Natural killer cell (primary cell): ENCODE measurements at regions not wholly inside any gene's neighbourhood (a gene's known extent, or its start where the extent isn't known, plus 50 kb on each side); places are given as distances from the start of the nearest gene placed in this dataset.

Experiments
- ATAC-seq, 3 donors: fragments of 150-1000 bp in 2 of 3; fragments of 200-7000 bp in 1 of 3; cut with Tn5 transposase; 1 replicate in 1 of 3; 2 replicates in 2 of 3; pipeline ENCODE4 v1.10.0; 2021; ENCODE audit warnings: mild to moderate bottlenecking in 2 of 3, moderate library complexity in 2 of 3
- DNase-seq, 2 donors: peaks; one replicate each; pipeline versions ENCODE4 v3.0.0 to v3.0.0-alpha.2; 2013 to 2021; ENCODE audit warnings: mixed read lengths in 1 of 2
- H3K27ac ChIP-seq: one replicate; pipeline ENCODE4 v1.5.1; 2013; ENCODE audit warnings: mild to moderate bottlenecking, low read length
- H3K27me3 ChIP-seq: one replicate; pipeline ENCODE4 v1.6.1; 2013; ENCODE audit warnings: low read length; ENCODE audit not compliant: control insufficient read depth, insufficient read depth
- H3K36me3 ChIP-seq: one replicate; pipeline ENCODE4 v1.6.1; 2013; ENCODE audit warnings: low read length; ENCODE audit not compliant: control insufficient read depth, insufficient read depth
- H3K4me1 ChIP-seq: one replicate; pipeline ENCODE4 v1.6.1; 2013; ENCODE audit warnings: low read length; ENCODE audit not compliant: control insufficient read depth, insufficient read depth
- H3K4me3 ChIP-seq: one replicate; pipeline ENCODE4 v1.5.1; 2013; ENCODE audit warnings: low read length
- H3K9me3 ChIP-seq: one replicate; pipeline ENCODE4 v1.6.1; 2013; ENCODE audit warnings: low read length; ENCODE audit not compliant: control insufficient read depth, insufficient read depth
- H3K27ac Mint-ChIP-seq, 2 donors: one replicate each; pipeline ENCODE4 v1.8.0; 2022; ENCODE audit warnings: mild to moderate bottlenecking in 2 of 2, mixed read lengths in 2 of 2, moderate library complexity in 1 of 2
- H3K27me3 Mint-ChIP-seq, 2 donors: one replicate each; pipeline ENCODE4 v1.8.0; 2022; ENCODE audit warnings: low read depth in 2 of 2, mixed read lengths in 2 of 2
- H3K36me3 Mint-ChIP-seq: one replicate; pipeline ENCODE4 v1.8.0; 2022; ENCODE audit warnings: mixed read lengths
- H3K4me1 Mint-ChIP-seq, 2 donors: one replicate each; pipeline ENCODE4 v1.8.0; 2022; ENCODE audit warnings: mixed read lengths in 2 of 2
- H3K4me3 Mint-ChIP-seq: one replicate; pipeline ENCODE4 v1.8.0; 2022; ENCODE audit warnings: mild to moderate bottlenecking, moderate library complexity, mixed read lengths
- H3K9me3 Mint-ChIP-seq, 2 donors: one replicate each; pipeline ENCODE4 v1.8.0; 2022; ENCODE audit warnings: mixed read lengths in 2 of 2
- WGBS: methylation state at CpG from one replicate; pipeline ENCODE4 v1.1.7; 2013; ENCODE audit warnings: missing lambda C conversion rate; ENCODE audit not compliant: insufficient coverage; 5-methylcytosine and 5-hydroxymethylcytosine counted together
- intact Hi-C: fragments of 100-400 bp; cut with micrococcal nuclease; formaldehyde crosslinking; loops from one replicate; pipeline ENCODE4 v1.14.2; 2022
- TF ChIP-seq, protein P1 (sequence below): fragments of 200-600 bp; IDR thresholded peaks from one replicate; pipeline ENCODE4 v1.8.0; 2022; ENCODE audit warnings: antibody characterized with exemption

DNA sequence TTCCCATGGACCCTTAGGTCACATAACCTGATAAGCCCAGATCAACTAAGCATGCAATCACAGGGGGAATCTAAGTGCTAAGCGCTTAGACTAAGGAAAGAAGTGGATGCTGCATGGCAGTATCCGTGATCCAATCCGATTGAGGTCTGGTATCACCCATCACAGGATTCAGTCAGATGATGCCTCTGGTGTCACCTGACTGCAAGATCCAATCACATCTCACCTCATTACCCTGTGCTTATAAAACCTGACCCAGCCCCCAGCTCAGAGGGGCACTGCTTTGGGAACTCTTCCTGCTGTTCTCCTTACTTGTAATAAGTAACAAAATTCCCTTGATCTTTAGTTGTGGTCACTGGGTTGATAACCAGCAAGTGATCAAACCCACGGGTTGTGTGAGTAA lies 84.7 kb upstream of the TMEM168 start:
- intact Hi-C loops = no loop called here
- no peak for DNase-seq
- Mint-ChIP-seq H3K36me3 (no peaks in the 10 kb centered on the region), H3K4me3 (no peak overlapping the region), H3K9me3 (no peaks in the 10 kb centered on the region), H3K27me3 (no peaks in the 10 kb centered on the region), H3K27ac (peak overlapping the region in 1 of 2 donors; percentile 8), H3K4me1 (peaks cover 14 to 29% of the 10 kb centered on the region in 2 donors)
- Histone ChIP-seq H3K4me1 (no peaks in the 10 kb centered on the region), H3K27ac (no peak overlapping the region), H3K27me3 (no peaks in the 10 kb centered on the region), H3K9me3 (no peaks in the 10 kb centered on the region), H3K36me3 (no peaks in the 10 kb centered on the region), H3K4me3 (no peak overlapping the region)
- 93% methylated on average over 4 of the region's 4 CpGs for WGBS
- TF ChIP-seq, protein P1, sequence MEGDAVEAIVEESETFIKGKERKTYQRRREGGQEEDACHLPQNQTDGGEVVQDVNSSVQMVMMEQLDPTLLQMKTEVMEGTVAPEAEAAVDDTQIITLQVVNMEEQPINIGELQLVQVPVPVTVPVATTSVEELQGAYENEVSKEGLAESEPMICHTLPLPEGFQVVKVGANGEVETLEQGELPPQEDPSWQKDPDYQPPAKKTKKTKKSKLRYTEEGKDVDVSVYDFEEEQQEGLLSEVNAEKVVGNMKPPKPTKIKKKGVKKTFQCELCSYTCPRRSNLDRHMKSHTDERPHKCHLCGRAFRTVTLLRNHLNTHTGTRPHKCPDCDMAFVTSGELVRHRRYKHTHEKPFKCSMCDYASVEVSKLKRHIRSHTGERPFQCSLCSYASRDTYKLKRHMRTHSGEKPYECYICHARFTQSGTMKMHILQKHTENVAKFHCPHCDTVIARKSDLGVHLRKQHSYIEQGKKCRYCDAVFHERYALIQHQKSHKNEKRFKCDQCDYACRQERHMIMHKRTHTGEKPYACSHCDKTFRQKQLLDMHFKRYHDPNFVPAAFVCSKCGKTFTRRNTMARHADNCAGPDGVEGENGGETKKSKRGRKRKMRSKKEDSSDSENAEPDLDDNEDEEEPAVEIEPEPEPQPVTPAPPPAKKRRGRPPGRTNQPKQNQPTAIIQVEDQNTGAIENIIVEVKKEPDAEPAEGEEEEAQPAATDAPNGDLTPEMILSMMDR = no peak
- no peak for ATAC-seq

DNA sequence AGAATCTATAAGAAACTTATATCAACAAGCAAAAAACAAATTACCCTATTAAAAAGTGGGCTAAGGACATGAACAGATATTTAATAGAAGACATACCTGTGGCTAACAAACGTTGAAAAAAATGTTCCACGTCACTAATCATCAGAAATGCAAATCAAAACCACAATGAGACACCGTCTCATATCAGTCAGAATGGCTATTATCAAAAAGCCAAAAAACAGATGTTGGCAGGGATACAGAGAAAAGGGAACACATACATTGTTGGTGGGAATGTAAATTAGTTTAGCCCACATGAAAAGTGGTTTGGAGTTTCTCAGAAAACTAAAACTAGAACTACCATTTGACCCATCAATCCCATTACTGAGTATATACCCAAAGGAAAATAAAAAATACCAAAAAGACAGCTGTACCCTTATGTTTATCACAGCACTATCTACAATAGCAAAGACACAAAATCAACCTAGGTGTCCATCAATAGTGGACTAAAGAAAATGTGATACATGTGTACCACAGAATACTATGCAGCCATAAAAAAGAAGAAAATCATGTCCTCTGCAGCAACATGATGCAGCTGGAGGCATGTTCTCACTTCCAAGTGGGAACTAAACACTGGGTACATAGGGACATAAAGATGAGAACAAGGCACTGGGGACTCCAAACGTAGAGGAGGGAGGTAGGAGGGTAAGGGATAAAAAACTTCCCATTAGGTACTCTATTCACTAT lies 83.8 kb upstream of the TMEM168 start:
- no peaks in the 10 kb centered on the region for H3K4me1 ChIP-seq
- H3K4me3 ChIP-seq = no peak overlapping the region
- Mint-ChIP-seq H3K27ac (no peak overlapping the region), H3K36me3 (no peaks in the 10 kb centered on the region), H3K4me1 (peaks cover 21 to 38% of the 10 kb centered on the region in 2 donors), H3K27me3 (no peaks in the 10 kb centered on the region), H3K9me3 (no peaks in the 10 kb centered on the region), H3K4me3 (no peak overlapping the region)
- ATAC-seq = no peak
- no peaks in the 10 kb centered on the region for H3K36me3 ChIP-seq
- H3K27me3 ChIP-seq = no peaks in the 10 kb centered on the region
- no peak for DNase-seq
- intact Hi-C loops = no loop called here
- TF ChIP-seq, protein P1 = no peak
- no peaks in the 10 kb centered on the region for H3K9me3 ChIP-seq
- 70% methylated on average over 3 of the region's 4 CpGs for WGBS
- H3K27ac ChIP-seq = no peak overlapping the region

DNA sequence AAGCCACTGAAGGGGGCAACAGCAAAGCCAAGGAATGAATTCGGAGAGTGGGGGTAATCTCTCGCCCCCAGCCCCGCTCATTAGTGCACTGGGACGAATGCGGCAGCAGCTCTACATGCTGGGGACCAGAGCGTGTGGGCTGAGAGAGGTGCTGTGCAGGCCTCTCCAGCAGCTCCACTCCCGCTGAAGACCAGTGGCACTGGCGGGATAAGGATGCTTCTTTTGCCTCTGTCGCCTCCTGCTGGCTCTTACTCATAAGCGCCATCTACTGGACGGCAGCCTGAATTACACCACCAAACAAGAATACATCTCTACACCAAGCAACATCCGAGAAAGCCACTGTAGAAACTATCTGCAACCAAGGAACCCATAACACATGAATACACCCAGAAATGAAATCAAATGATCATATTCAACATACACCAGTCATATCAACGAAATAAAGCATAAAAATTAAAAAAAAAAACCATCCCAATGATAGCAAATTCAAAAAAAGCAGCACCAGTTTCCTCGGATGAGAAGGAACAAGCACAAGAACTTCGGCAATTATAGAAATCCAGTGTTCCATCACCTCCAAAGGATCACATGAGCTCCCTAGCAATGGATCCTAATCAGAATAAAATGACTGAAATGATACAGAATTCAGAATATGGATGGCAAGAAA lies 79.0 kb upstream of the TMEM168 start:
- TF ChIP-seq, protein P1 = peak; percentile 85
- no peaks in the 10 kb centered on the region for H3K27me3 ChIP-seq
- H3K36me3 ChIP-seq = no peaks in the 10 kb centered on the region
- WGBS = 82% methylated on average over 15 of the region's 15 CpGs
- no peaks in the 10 kb centered on the region for H3K9me3 ChIP-seq
- Mint-ChIP-seq H3K9me3 (no peaks in the 10 kb centered on the region), H3K27me3 (no peaks in the 10 kb centered on the region), H3K36me3 (no peaks in the 10 kb centered on the region), H3K4me1 (peaks cover 24 to 40% of the 10 kb centered on the region in 2 donors), H3K4me3 (no peak overlapping the region), H3K27ac (no peak overlapping the region)
- H3K4me1 ChIP-seq = peaks cover 4% of the 10 kb centered on the region
- H3K27ac ChIP-seq = no peak overlapping the region
- H3K4me3 ChIP-seq = no peak overlapping the region
- DNase-seq = peak; percentile 41 to 77
- ATAC-seq = peak; percentile 76 to 87 (median 84)
- intact Hi-C loops = loop anchor here (1.0 kb wide), 1 partner anchor 319 kb away; no protein-coding TSS in a partner anchor
